DOHH2 (cell line): ENCODE measurements at regions not wholly inside any gene's neighbourhood (a gene's known extent, or its start where the extent isn't known, plus 50 kb on each side); places are given as distances from the start of the nearest gene placed in this dataset.

Source experiments
- H3F3A ChIP-seq: fragments of 200-600 bp; sonication (generic), shearing (Covaris generic); 2 replicates; pipeline ENCODE4 v1.6.0; 2016; ENCODE audit warnings: antibody characterized with exemption, mild to moderate bottlenecking; ENCODE audit not compliant: control insufficient read depth, insufficient read depth
- H3K27ac ChIP-seq: fragments of 200-600 bp; sonication (generic); 2 replicates; pipeline ENCODE4 v1.5.1; 2014; ENCODE audit warnings: low read depth, mild to moderate bottlenecking, low read length, moderate library complexity
- H3K27me3 ChIP-seq: fragments of 200-600 bp; sonication (generic); 2 replicates; pipeline ENCODE4 v1.6.1; 2014; ENCODE audit warnings: mild to moderate bottlenecking, low read length, mixed read lengths; ENCODE audit not compliant: control insufficient read depth
- H3K36me3 ChIP-seq: fragments of 200-600 bp; sonication (generic); 2 replicates; pipeline ENCODE4 v1.6.1; 2014; ENCODE audit warnings: mild to moderate bottlenecking, low read length, moderate library complexity, mixed read lengths; ENCODE audit not compliant: control insufficient read depth
- H3K4me1 ChIP-seq: fragments of 200-600 bp; sonication (generic); 2 replicates; pipeline ENCODE4 v1.6.1; 2014; ENCODE audit warnings: mild to moderate bottlenecking, low read length, mixed read lengths; ENCODE audit not compliant: control insufficient read depth
- H3K4me2 ChIP-seq: fragments of 200-600 bp; sonication (generic); 2 replicates; pipeline ENCODE4 v1.6.0; 2014; ENCODE audit warnings: mild to moderate bottlenecking, low read length, moderate library complexity
- H3K4me3 ChIP-seq: fragments of 200-600 bp; sonication (generic); 2 replicates; pipeline ENCODE4 v1.5.1; 2014; ENCODE audit warnings: mild to moderate bottlenecking, low read length, mixed read lengths
- H3K79me2 ChIP-seq: fragments of 200-600 bp; sonication (generic); 2 replicates; pipeline ENCODE4 v1.6.1; 2014; ENCODE audit warnings: mild to moderate bottlenecking, low read length, mixed read lengths; ENCODE audit not compliant: control insufficient read depth
- H3K9me2 ChIP-seq: fragments of 200-600 bp; sonication (generic); replicated peaks from 2 replicates; pipeline ENCODE4 v1.6.1; 2014; ENCODE audit warnings: mild to moderate bottlenecking, low read length, mixed read lengths; ENCODE audit not compliant: control insufficient read depth
- H3K9me3 ChIP-seq: fragments of 200-600 bp; sonication (generic); 2 replicates; pipeline ENCODE4 v1.6.1; 2014; ENCODE audit warnings: antibody characterized with exemption, low read length, mixed read lengths; ENCODE audit not compliant: control insufficient read depth, insufficient read depth
- H4K20me1 ChIP-seq: fragments of 200-600 bp; sonication (generic); 2 replicates; pipeline ENCODE4 v1.6.0; 2014; ENCODE audit warnings: low read depth, mild to moderate bottlenecking, antibody characterized with exemption, low read length, moderate library complexity; ENCODE audit not compliant: control insufficient read depth, insufficient read depth
- EZH2phosphoT487 ChIP-seq: fragments of 200-600 bp; sonication (generic); IDR thresholded peaks from 2 replicates; pipeline ENCODE4 v1.6.1; 2017; ENCODE audit warnings: borderline replicate concordance, mild to moderate bottlenecking, antibody characterized with exemption, low read length, moderate library complexity, mixed read lengths
- TF ChIP-seq, protein P1 (sequence below): fragments of 200-600 bp; sonication (generic); IDR thresholded peaks from one replicate; pipeline ENCODE4 v1.5.1; 2014; ENCODE audit warnings: antibody characterized with exemption, mild to moderate bottlenecking, low read depth, low read length; ENCODE audit not compliant: poor library complexity, severe bottlenecking

DNA sequence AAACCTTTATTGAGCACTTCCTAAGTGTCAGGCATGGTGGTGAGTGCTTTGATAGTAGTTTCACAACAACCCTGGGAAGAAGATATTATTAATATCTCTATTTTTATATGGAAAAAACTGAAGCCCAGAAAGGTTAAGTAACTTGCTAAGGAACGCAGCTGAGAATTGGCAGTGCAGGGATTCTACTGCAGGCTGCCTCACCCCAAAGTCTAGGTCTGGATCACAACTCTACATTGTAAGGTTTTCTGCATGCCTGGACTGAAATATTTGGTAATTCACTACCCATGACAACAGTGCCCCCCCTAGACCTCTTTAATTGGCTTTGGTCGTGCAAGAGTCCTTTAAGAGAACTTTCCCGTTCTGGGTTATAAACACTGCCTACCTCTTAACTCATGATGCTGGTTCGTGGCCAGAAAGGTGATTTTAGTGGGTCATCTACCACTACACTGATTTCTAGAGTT lies 67.1 kb upstream of the KCNQ5 start:
- Histone ChIP-seq H3K9me3 (no peaks in the 10 kb centered on the region), H3K4me1 (0 out of 2 replicates have a peak, but pooled peaks cover 3% of the 10 kb centered on the region), H3K79me2 (no peaks in the 10 kb centered on the region), H3K27ac (no peak overlapping the region), H4K20me1 (no peaks in the 10 kb centered on the region), H3F3A (no peaks in the 10 kb centered on the region), H3K4me3 (no peak overlapping the region), H3K9me2 (no peaks in the 10 kb centered on the region), H3K36me3 (no peaks in the 10 kb centered on the region), H3K4me2 (no peak overlapping the region), H3K27me3 (no peaks in the 10 kb centered on the region)
- TF ChIP-seq, protein P1, sequence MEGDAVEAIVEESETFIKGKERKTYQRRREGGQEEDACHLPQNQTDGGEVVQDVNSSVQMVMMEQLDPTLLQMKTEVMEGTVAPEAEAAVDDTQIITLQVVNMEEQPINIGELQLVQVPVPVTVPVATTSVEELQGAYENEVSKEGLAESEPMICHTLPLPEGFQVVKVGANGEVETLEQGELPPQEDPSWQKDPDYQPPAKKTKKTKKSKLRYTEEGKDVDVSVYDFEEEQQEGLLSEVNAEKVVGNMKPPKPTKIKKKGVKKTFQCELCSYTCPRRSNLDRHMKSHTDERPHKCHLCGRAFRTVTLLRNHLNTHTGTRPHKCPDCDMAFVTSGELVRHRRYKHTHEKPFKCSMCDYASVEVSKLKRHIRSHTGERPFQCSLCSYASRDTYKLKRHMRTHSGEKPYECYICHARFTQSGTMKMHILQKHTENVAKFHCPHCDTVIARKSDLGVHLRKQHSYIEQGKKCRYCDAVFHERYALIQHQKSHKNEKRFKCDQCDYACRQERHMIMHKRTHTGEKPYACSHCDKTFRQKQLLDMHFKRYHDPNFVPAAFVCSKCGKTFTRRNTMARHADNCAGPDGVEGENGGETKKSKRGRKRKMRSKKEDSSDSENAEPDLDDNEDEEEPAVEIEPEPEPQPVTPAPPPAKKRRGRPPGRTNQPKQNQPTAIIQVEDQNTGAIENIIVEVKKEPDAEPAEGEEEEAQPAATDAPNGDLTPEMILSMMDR, result no peak
- TF ChIP-seq EZH2phosphoT487, result no peak

DNA sequence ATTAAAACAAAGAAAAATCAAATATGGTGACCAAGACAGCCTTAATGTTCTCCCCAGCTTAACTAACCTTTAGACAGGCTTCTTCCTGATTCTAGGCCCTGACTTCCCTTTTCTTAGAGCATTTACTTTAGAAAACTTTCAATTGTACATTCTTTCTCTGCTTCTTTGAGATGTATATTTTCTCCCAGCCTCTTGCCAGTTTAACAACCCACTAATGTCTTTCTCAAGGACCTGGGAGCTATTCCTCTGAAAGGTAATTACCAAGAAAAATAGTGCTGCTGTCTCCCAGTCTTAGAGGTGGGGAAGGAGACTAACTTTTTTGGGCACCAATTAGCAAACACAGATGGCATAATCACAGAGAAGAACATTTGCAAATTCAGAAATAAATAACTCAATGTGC lies 62.8 kb upstream of the KCNQ5 start:
- H3F3A ChIP-seq, result no peaks in the 10 kb centered on the region
- H3K79me2 ChIP-seq, result no peaks in the 10 kb centered on the region
- H3K4me3 ChIP-seq, result no peak overlapping the region
- no peaks in the 10 kb centered on the region for H3K9me2 ChIP-seq
- no peaks in the 10 kb centered on the region for H3K27me3 ChIP-seq
- H3K4me1 ChIP-seq, result 0 out of 2 replicates have a peak, but pooled peaks cover 3% of the 10 kb centered on the region
- no peak overlapping the region for H3K4me2 ChIP-seq
- H3K9me3 ChIP-seq, result no peaks in the 10 kb centered on the region
- no peaks in the 10 kb centered on the region for H3K36me3 ChIP-seq
- H4K20me1 ChIP-seq, result no peaks in the 10 kb centered on the region
- H3K27ac ChIP-seq, result no peak overlapping the region
- TF ChIP-seq, protein P1, result no peak
- TF ChIP-seq EZH2phosphoT487, result no peak

DNA sequence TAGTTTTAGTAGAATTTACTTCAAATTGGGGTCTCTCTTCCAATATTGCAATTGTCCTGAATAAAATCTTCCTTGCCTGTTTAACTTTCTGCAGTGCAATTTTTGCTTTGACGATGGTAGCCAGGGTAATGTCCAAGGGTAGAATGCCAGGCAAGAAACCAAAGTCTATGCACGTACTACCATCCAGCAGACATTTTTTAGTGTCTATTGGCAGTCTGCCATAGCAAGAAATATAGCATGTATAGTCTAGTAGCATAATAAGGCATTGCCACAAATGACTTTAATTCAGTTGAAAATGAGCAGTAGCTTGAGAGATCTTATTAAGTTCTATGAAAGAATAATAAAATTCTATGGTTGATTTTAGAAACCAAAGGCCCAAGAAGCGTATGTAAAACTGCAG lies 62.3 kb upstream of the KCNQ5 start:
- Histone ChIP-seq H3K4me1 (0 out of 2 replicates have a peak, but pooled peaks cover 3% of the 10 kb centered on the region), H4K20me1 (no peaks in the 10 kb centered on the region), H3K9me2 (no peaks in the 10 kb centered on the region), H3K27me3 (no peaks in the 10 kb centered on the region), H3K4me2 (no peak overlapping the region), H3K27ac (no peak overlapping the region), H3K4me3 (no peak overlapping the region), H3F3A (no peaks in the 10 kb centered on the region), H3K79me2 (no peaks in the 10 kb centered on the region), H3K36me3 (no peaks in the 10 kb centered on the region), H3K9me3 (no peaks in the 10 kb centered on the region)
- no peak for TF ChIP-seq EZH2phosphoT487
- TF ChIP-seq, protein P1, result no peak
